NCI-H146 (cell line): ENCODE measurements at regions not wholly inside any gene's neighbourhood (a gene's known extent, or its start where the extent isn't known, plus 50 kb on each side); places are given as distances from the start of the nearest gene placed in this dataset.
"Not testable (repeated sequence)": the region's sequence is repeated elsewhere in the genome, so short reads cannot be mapped to it uniquely, and the experiment has no call there.

ENCODE experiments used
- DNase-seq: peaks from one replicate; lab custom pipeline; 2025; lab: John Stamatoyannopoulos, UW

GRCh38 chr3:151593928-151594327, 133.1 kb upstream of the IGSF10 start:
- DNase-seq, result no peak

GRCh38 chr3:151592287-151592686, 131.4 kb upstream of the IGSF10 start:
- peak; percentile 34 for DNase-seq

GRCh38 chr3:151591441-151591840, 130.6 kb upstream of the IGSF10 start:
- no peak for DNase-seq

GRCh38 chr3:151589311-151589710, 128.4 kb upstream of the IGSF10 start:
- DNase-seq, result no peak

GRCh38 chr3:151587659-151588058, 126.8 kb upstream of the IGSF10 start:
- not testable (repeated sequence) for DNase-seq

- no peak for DNase-seq
Measured at GRCh38 chr3:151584566-151584965, 123.7 kb upstream of the IGSF10 start.

GRCh38 chr3:151581035-151581434, 120.2 kb upstream of the IGSF10 start:
- no peak for DNase-seq

- no peak for DNase-seq
Measured at GRCh38 chr3:151580591-151580990, 119.7 kb upstream of the IGSF10 start.

- no peak for DNase-seq
Measured at GRCh38 chr3:151579571-151580270, 118.9 kb upstream of the IGSF10 start.

GRCh38 chr3:151578495-151578894, 117.6 kb upstream of the IGSF10 start:
- no peak for DNase-seq

- DNase-seq, result no peak
Measured at GRCh38 chr3:151576511-151577137, 115.8 kb upstream of the IGSF10 start.

GRCh38 chr3:151568184-151568583, 107.3 kb upstream of the IGSF10 start:
- DNase-seq, result peak; percentile 60

- DNase-seq, result no peak
Measured at GRCh38 chr3:151567477-151567876, 106.6 kb upstream of the IGSF10 start.

GRCh38 chr3:151564261-151564660, 103.4 kb upstream of the IGSF10 start:
- DNase-seq, result no peak

GRCh38 chr3:151563305-151563704, 102.4 kb upstream of the IGSF10 start:
- no peak for DNase-seq

- DNase-seq, result no peak
Measured at GRCh38 chr3:151562891-151563290, 102.0 kb upstream of the IGSF10 start.

GRCh38 chr3:151561878-151562277, 101.0 kb upstream of the IGSF10 start:
- no peak for DNase-seq

GRCh38 chr3:151560738-151561137, 99.9 kb upstream of the IGSF10 start:
- DNase-seq, result no peak

GRCh38 chr3:151559736-151560135, 98.9 kb upstream of the IGSF10 start:
- no peak for DNase-seq

GRCh38 chr3:151558661-151559060, 97.8 kb upstream of the IGSF10 start:
- no peak for DNase-seq

- no peak for DNase-seq
Measured at GRCh38 chr3:151557068-151557840, 96.4 kb upstream of the IGSF10 start.

GRCh38 chr3:151556596-151556995, 95.7 kb upstream of the IGSF10 start:
- no peak for DNase-seq

- no peak for DNase-seq
Measured at GRCh38 chr3:151555523-151555922, 94.7 kb upstream of the IGSF10 start.
